Ascending aorta (tissue), 2 donors: ENCODE measurements at regions not wholly inside any gene's neighbourhood (a gene's known extent, or its start where the extent isn't known, plus 50 kb on each side); places are given as distances from the start of the nearest gene placed in this dataset.

Experiments
- DNase-seq, 2 donors: peaks; one replicate each; pipeline ENCODE4 v3.0.0-alpha.2; 2019; ENCODE audit warnings: low spot score in 2 of 2
- H3K27ac ChIP-seq, 2 donors: fragments of 200-600 bp; sonication (generic); one replicate each; pipeline ENCODE4 v1.5.1; 2016 to 2017; ENCODE audit warnings: mild to moderate bottlenecking in 1 of 2
- H3K27me3 ChIP-seq: fragments of 200-600 bp; sonication (generic); one replicate; pipeline ENCODE4 v1.5.1; 2017
- H3K36me3 ChIP-seq, 2 donors: fragments of 200-600 bp; sonication (generic); one replicate each; pipeline ENCODE4 v1.5.1; 2016
- H3K4me1 ChIP-seq, 2 donors: fragments of 200-600 bp; sonication (generic); one replicate each; pipeline ENCODE4 v1.5.1; 2016 to 2017; ENCODE audit warnings: mild to moderate bottlenecking in 1 of 2
- H3K4me3 ChIP-seq, 2 donors: fragments of 200-600 bp; sonication (generic); one replicate each; pipeline ENCODE4 v1.5.1; 2016 to 2017; ENCODE audit warnings: mild to moderate bottlenecking in 1 of 2
- H3K9me3 ChIP-seq, 2 donors: fragments of 200-600 bp; sonication (generic); one replicate each; pipeline ENCODE4 v1.5.1; 2016
- CTCF ChIP-seq, 3 experiments: fragments of 200-600 bp in 2 of 3; fragments of 450-650 bp in 1 of 3; sonication (generic) in 2 of 3; IDR thresholded peaks; one replicate each; pipeline ENCODE4 v1.5.1; 2016 to 2019; ENCODE audit warnings: antibody characterized with exemption in 3 of 3, mild to moderate bottlenecking in 1 of 3, moderate library complexity in 1 of 3
- intact Hi-C: fragments of 100-400 bp; cut with DNase I; formaldehyde crosslinking; loops from one replicate; pipeline ENCODE4 v1.15.1; 2023

GRCh38 chr22:49716441-49716840 is 111.2 kb downstream of the BRD1 start:
- TF ChIP-seq CTCF (IDR thresholded peaks at IDR 0.05) = no peak
- no peaks in the 10 kb centered on the region for H3K27me3 ChIP-seq
- DNase-seq = no peak

GRCh38 chr22:49715450-49715849 is 112.2 kb downstream of the BRD1 start:
- Histone ChIP-seq H3K4me1 (no peaks in the 10 kb centered on the region), H3K27ac (no peak overlapping the region), H3K27me3 (no peaks in the 10 kb centered on the region), H3K9me3 (peaks cover 0 to 5% of the 10 kb centered on the region in 2 donors), H3K4me3 (no peak overlapping the region), H3K36me3 (no peaks in the 10 kb centered on the region)
- intact Hi-C loops = no loop called here
- DNase-seq = no peak
- no peak for TF ChIP-seq CTCF (IDR thresholded peaks at IDR 0.05)

More at GRCh38 chr22:49716441-49716840, 111.2 kb downstream of the BRD1 start:
- no peaks in the 10 kb centered on the region for H3K9me3 ChIP-seq
- H3K27ac ChIP-seq = no peak overlapping the region
- no peaks in the 10 kb centered on the region for H3K36me3 ChIP-seq
- H3K4me3 ChIP-seq = no peak overlapping the region
- intact Hi-C loops = no loop called here
- no peaks in the 10 kb centered on the region for H3K4me1 ChIP-seq

- H3K27me3 ChIP-seq = no peaks in the 10 kb centered on the region
- intact Hi-C loops = no loop called here
- H3K4me1 ChIP-seq = no peaks in the 10 kb centered on the region
- no peak overlapping the region for H3K27ac ChIP-seq
- H3K4me3 ChIP-seq = no peak overlapping the region
- H3K36me3 ChIP-seq = no peaks in the 10 kb centered on the region
- no peak for TF ChIP-seq CTCF (IDR thresholded peaks at IDR 0.05)
- H3K9me3 ChIP-seq = peaks cover 0 to 5% of the 10 kb centered on the region in 2 donors
- DNase-seq = no peak
These were observed 114.7 kb downstream of the BRD1 start for GRCh38 chr22:49713003-49713402.

- Histone ChIP-seq H3K9me3 (peaks cover 0 to 5% of the 10 kb centered on the region in 2 donors), H3K27me3 (no peaks in the 10 kb centered on the region), H3K4me1 (no peaks in the 10 kb centered on the region), H3K4me3 (no peak overlapping the region), H3K36me3 (no peaks in the 10 kb centered on the region), H3K27ac (no peak overlapping the region)
- no peak for TF ChIP-seq CTCF (IDR thresholded peaks at IDR 0.05)
- intact Hi-C loops = no loop called here
- DNase-seq = no peak
These were observed 115.4 kb downstream of the BRD1 start for GRCh38 chr22:49712195-49712791.

GRCh38 chr22:49710746-49711145 is 116.9 kb downstream of the BRD1 start:
- Histone ChIP-seq H3K9me3 (peaks cover 0 to 5% of the 10 kb centered on the region in 2 donors), H3K4me3 (no peak overlapping the region), H3K27me3 (no peaks in the 10 kb centered on the region), H3K36me3 (no peaks in the 10 kb centered on the region), H3K4me1 (no peaks in the 10 kb centered on the region), H3K27ac (no peak overlapping the region)
- no peak for DNase-seq
- no peak for TF ChIP-seq CTCF (IDR thresholded peaks at IDR 0.05)
- intact Hi-C loops = no loop called here

- intact Hi-C loops = no loop called here
- Histone ChIP-seq H3K9me3 (peaks cover 0 to 5% of the 10 kb centered on the region in 2 donors), H3K36me3 (no peaks in the 10 kb centered on the region), H3K4me1 (no peaks in the 10 kb centered on the region), H3K27ac (no peak overlapping the region), H3K27me3 (no peaks in the 10 kb centered on the region), H3K4me3 (no peak overlapping the region)
- no peak for TF ChIP-seq CTCF (IDR thresholded peaks at IDR 0.05)
- no peak for DNase-seq
These were observed 118.2 kb downstream of the BRD1 start for GRCh38 chr22:49709464-49709863.
